ENCODE measurements at regions not wholly inside any gene's neighbourhood (a gene's known extent, or its start where the extent isn't known, plus 50 kb on each side); places are given as distances from the start of the nearest gene placed in this dataset.
"Not testable (repeated sequence)": the region's sequence is repeated elsewhere in the genome, so short reads cannot be mapped to it uniquely, and the experiment has no call there.

GRCh38 chr1:65077369-65077768 lies 70.6 kb upstream of the AK4 start:
- TF ChIP-seq CTCF (IDR thresholded peaks at IDR 0.05; ENCODE audit: low read depth, low read length, missing control alignments): no peak
- no peak overlapping the region for H3K4me3 ChIP-seq (ENCODE audit: low read depth, low read length)
- no peak for DNase-seq (ENCODE audit: low read depth)

- TF ChIP-seq CTCF (IDR thresholded peaks at IDR 0.05; ENCODE audit: low read depth, low read length, missing control alignments): no peak
- DNase-seq (ENCODE audit: low read depth): no peak
- H3K4me3 ChIP-seq (ENCODE audit: low read depth, low read length): no peak overlapping the region
Measured at GRCh38 chr1:65079941-65080340, 68.1 kb upstream of the AK4 start.

DNA sequence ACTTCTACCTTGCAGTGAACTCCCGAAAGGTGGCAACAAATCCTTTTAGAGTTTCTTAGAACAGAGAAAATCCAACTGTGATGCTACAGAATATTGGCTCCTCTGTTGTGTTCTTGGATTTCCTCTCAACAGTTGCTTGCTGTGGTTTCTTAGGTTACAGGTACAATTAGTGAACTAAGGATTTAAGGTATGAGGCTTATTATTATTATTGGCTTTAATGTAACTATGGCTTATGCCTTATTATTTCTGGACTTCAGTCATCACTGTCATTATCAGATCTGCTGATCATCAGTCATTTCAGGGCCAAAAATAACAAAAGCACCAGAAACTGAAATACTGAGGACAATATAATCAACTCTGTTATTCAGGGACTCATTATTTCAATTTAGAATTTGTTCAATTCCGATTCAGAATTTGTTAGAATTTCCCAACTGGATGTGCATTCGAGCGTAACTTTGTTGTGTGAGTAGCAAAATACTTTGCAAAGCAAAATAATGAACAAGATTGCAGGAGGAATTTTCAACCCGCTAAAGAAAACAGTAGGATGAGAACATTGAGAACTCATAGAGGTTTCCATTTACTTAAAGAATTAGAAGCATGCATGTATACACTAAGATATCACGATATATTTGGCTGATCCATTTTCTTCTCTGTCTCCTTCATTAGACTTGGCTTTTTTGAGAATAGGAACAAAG lies 65.5 kb upstream of the AK4 start:
- TF ChIP-seq CTCF (IDR thresholded peaks at IDR 0.05; ENCODE audit: low read depth, low read length, missing control alignments): no peak
- H3K4me3 ChIP-seq (ENCODE audit: low read depth, low read length): no peak overlapping the region
- no peak for DNase-seq (ENCODE audit: low read depth)

DNA sequence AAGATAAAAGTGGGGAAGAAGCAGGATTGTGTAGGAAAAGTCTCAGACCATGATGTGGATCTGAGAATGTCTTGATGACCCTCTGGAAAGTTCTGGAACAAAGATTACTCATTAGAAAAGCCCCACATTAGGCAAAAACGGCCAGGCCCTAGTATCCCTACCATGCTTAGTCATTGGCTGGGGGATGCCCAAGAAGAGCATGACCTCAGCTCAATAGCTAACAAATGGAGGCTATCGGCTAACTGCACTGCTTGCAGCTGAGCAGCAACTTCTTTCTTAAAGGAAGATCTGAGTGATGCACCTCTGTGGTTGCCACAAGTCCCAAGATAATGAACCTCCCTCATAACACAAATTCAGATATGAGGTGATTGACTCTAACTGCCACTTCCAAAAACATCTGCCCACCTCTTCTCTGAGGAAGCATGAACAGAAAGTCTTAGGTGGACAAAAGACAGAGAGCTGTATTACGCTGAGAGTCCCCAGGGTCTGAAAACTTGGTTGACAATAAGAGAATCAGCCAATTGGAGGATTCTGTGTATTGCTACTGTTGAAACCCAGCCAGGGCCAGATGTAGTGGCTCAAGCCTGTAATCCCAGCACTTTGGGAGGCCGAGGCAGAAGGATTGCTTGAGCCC lies 64.6 kb upstream of the AK4 start:
- no peak for TF ChIP-seq CTCF (IDR thresholded peaks at IDR 0.05; ENCODE audit: low read depth, low read length, missing control alignments)
- DNase-seq (ENCODE audit: low read depth): no peak
- H3K4me3 ChIP-seq (ENCODE audit: low read depth, low read length): no peak overlapping the region

DNA sequence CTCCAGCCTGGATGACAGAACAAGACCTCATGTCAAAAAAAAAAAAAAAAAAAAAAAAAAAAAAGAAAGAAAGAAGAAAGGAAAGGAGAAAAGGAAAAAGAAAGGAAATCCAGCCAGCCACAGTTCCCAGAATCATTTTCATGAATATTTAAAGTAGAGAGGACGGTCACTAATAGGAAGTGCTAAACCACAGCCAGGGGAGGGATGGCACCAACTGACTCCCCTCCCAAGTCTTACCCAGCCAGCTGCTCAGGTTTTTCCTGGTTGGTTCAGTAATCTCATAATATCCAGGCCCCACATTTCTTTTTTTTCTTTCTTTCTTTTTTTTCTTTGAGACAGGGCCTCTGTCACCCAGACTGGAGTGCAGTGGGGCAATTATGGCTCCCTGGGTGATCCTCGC lies 63.9 kb upstream of the AK4 start:
- TF ChIP-seq CTCF (IDR thresholded peaks at IDR 0.05; ENCODE audit: low read depth, low read length, missing control alignments): no peak
- DNase-seq (ENCODE audit: low read depth): no peak
- no peak overlapping the region for H3K4me3 ChIP-seq (ENCODE audit: low read depth, low read length)

- not testable (repeated sequence) for DNase-seq (ENCODE audit: low read depth); H3K4me3 ChIP-seq (ENCODE audit: low read depth, low read length)
Measured at GRCh38 chr1:65087519-65087918, 60.5 kb upstream of the AK4 start.

DNA sequence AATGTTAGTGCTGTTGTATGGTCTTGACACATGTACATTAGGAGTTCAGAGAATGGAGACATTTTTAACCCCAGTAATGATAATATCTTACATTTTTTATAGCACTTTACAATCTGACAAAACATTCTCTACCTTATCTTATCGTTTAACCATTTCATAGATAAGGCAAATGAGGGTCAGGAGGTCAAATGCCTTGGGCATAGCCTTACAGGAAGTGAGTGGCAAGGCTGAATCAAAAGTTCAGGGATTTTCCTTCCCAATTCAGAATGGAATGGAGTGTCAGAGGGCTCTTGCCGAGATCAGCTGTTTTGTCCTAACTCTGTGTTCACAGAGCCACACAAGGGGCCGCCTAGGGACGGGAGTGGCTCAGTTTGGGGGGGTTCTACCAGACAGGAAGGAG lies 57.6 kb upstream of the AK4 start:
- no peak for TF ChIP-seq CTCF (IDR thresholded peaks at IDR 0.05; ENCODE audit: low read depth, low read length, missing control alignments)
- no peak for DNase-seq (ENCODE audit: low read depth)
- no peak overlapping the region for H3K4me3 ChIP-seq (ENCODE audit: low read depth, low read length)

Data from GM12864 (cell line).